Sigmoid colon (tissue), 6 donors: ENCODE measurements at regions not wholly inside any gene's neighbourhood (a gene's known extent, or its start where the extent isn't known, plus 50 kb on each side); places are given as distances from the start of the nearest gene placed in this dataset.

Experiments used
- DNase-seq: peaks from one replicate; pipeline ENCODE4 v3.0.0-alpha.2; 2019
- H3K27ac ChIP-seq, 4 donors: fragments of 200-600 bp; sonication (generic); one replicate each; pipeline ENCODE4 v1.5.1; 2016 to 2019; ENCODE audit warnings: mild to moderate bottlenecking in 1 of 4
- H3K27me3 ChIP-seq, 3 donors: fragments of 200-600 bp; sonication (generic); one replicate each; pipeline ENCODE4 v1.5.1; 2019; ENCODE audit warnings: mild to moderate bottlenecking in 1 of 3
- H3K36me3 ChIP-seq, 4 donors: fragments of 200-600 bp; sonication (generic); one replicate each; pipeline ENCODE4 v1.5.1; 2016 to 2019
- H3K4me1 ChIP-seq, 4 donors: fragments of 200-600 bp; sonication (generic); one replicate each; pipeline ENCODE4 v1.5.1; 2017 to 2019
- H3K4me3 ChIP-seq, 4 donors: fragments of 200-600 bp; sonication (generic); one replicate each; pipeline ENCODE4 v1.5.1; 2017 to 2019; ENCODE audit warnings: mild to moderate bottlenecking in 2 of 4, moderate library complexity in 1 of 4
- H3K9me3 ChIP-seq, 4 donors: fragments of 200-600 bp in 3 of 4; sonication (generic) in 3 of 4; one replicate each; pipeline versions ENCODE4 v1.5.1 to v1.6.1; 2013 to 2019
- CTCF ChIP-seq, 4 experiments: fragments of 450-650 bp in 3 of 4; fragments of 200-600 bp in 1 of 4; IDR thresholded peaks; one replicate each; pipeline ENCODE4 v1.5.1; 2016 to 2019; ENCODE audit warnings: antibody characterized with exemption in 4 of 4, mild to moderate bottlenecking in 3 of 4, moderate library complexity in 2 of 4
- EP300 ChIP-seq, 4 donors: sonication (generic); formaldehyde crosslinking; IDR thresholded peaks; one replicate each; pipeline ENCODE4 v1.6.1; 2017; ENCODE audit warnings: antibody characterized with exemption in 4 of 4
- POLR2A ChIP-seq, 2 donors: fragments of 450-650 bp; IDR thresholded peaks; one replicate each; pipeline ENCODE4 v1.6.1; 2016; ENCODE audit warnings: antibody characterized with exemption in 2 of 2, mild to moderate bottlenecking in 2 of 2, moderate library complexity in 2 of 2
- POLR2AphosphoS5 ChIP-seq, 4 donors: sonication (generic); formaldehyde crosslinking; IDR thresholded peaks; one replicate each; pipeline ENCODE4 v1.6.1; 2017; ENCODE audit warnings: antibody characterized with exemption in 4 of 4
- WGBS, 2 donors: extraction: QIAGEN DNeasy Blood & Tissue Kit; methylation state at CpG; one replicate each; pipeline ENCODE4 v1.1.7; 2013; 5-methylcytosine and 5-hydroxymethylcytosine counted together
- intact Hi-C: fragments of 100-400 bp; cut with DNase I; formaldehyde crosslinking; loops from one replicate; pipeline ENCODE4 v1.15.1; 2023
- donor health status: healthy with polysubstance abuse.
- donor health status: healthy.

GRCh38 chr7:42573881-42574672 is 337.1 kb upstream of the GLI3 start:
- peak overlapping the region in 3 of 4 donors; percentile 53 to 74 (median 68) for H3K27ac ChIP-seq
- peak; percentile 27 to 67 (median 48) for TF ChIP-seq POLR2AphosphoS5 (IDR thresholded peaks at IDR 0.05)
- no peak for TF ChIP-seq CTCF (IDR thresholded peaks at IDR 0.05)

GRCh38 chr7:42572561-42572960 is 335.6 kb upstream of the GLI3 start:
- WGBS, 2 donors: 37 to 64% methylated on average over 1 of the region's 1 CpG
- no peaks in the 10 kb centered on the region for H3K9me3 ChIP-seq
- intact Hi-C loops: loop anchor here (5.0 to 10.0 kb wide), 3 partner anchors 85 to 488 kb away; no protein-coding TSS in a partner anchor
- H3K27me3 ChIP-seq: no peaks in the 10 kb centered on the region
- TF ChIP-seq POLR2AphosphoS5 (IDR thresholded peaks at IDR 0.05) (no peak), CTCF (IDR thresholded peaks at IDR 0.05) (no peak), EP300 (IDR thresholded peaks at IDR 0.05) (no peak), POLR2A (IDR thresholded peaks at IDR 0.05) (no peak)
- H3K4me3 ChIP-seq: no peak overlapping the region
- H3K36me3 ChIP-seq: no peaks in the 10 kb centered on the region
- DNase-seq: no peak
- peaks cover 0 to 48% (median 39%) of the 10 kb centered on the region in 4 donors for H3K4me1 ChIP-seq
- H3K27ac ChIP-seq: peak overlapping the region in 3 of 4 donors; percentile 53 to 74 (median 68)

More at GRCh38 chr7:42573881-42574672, 337.1 kb upstream of the GLI3 start:
- Histone ChIP-seq H3K36me3 (no peaks in the 10 kb centered on the region), H3K27me3 (no peaks in the 10 kb centered on the region), H3K4me1 (peaks cover 0 to 58% (median 45%) of the 10 kb centered on the region in 4 donors), H3K4me3 (no peak overlapping the region), H3K9me3 (no peaks in the 10 kb centered on the region)
- intact Hi-C loops: loop anchor here (2.0 to 10.0 kb wide), 5 partner anchors 87 to 631 kb away; partner anchors contain the start of gene GLI3
- WGBS, 2 donors: 44 to 56% methylated on average over 7 of the region's 7 CpGs
- no peak for DNase-seq

GRCh38 chr7:42572056-42572455 is 335.0 kb upstream of the GLI3 start:
- Histone ChIP-seq H3K27ac (peak overlapping the region in 3 of 4 donors; percentile 24 to 74 (median 32)), H3K4me1 (peaks cover under 1 to 50% (median 41%) of the 10 kb centered on the region in 4 donors), H3K36me3 (no peaks in the 10 kb centered on the region), H3K4me3 (no peak overlapping the region), H3K9me3 (no peaks in the 10 kb centered on the region), H3K27me3 (no peaks in the 10 kb centered on the region)
- no peak for DNase-seq
- intact Hi-C loops: loop anchor here (5.0 to 10.0 kb wide), 3 partner anchors 85 to 487 kb away; no protein-coding TSS in a partner anchor
- no peak for TF ChIP-seq POLR2AphosphoS5 (IDR thresholded peaks at IDR 0.05)
- no peak for TF ChIP-seq EP300 (IDR thresholded peaks at IDR 0.05)
- TF ChIP-seq POLR2A (IDR thresholded peaks at IDR 0.05): no peak
- no peak for TF ChIP-seq CTCF (IDR thresholded peaks at IDR 0.05)
- 71 to 74% methylated on average over 8 of the region's 8 CpGs for WGBS, 2 donors

- intact Hi-C loops: loop anchor here (5.0 to 10.0 kb wide), 3 partner anchors 84 to 486 kb away; no protein-coding TSS in a partner anchor
- Histone ChIP-seq H3K27me3 (no peaks in the 10 kb centered on the region), H3K4me1 (peaks cover 3 to 58% (median 48%) of the 10 kb centered on the region in 4 donors), H3K9me3 (no peaks in the 10 kb centered on the region), H3K27ac (no peak overlapping the region), H3K4me3 (no peak overlapping the region), H3K36me3 (no peaks in the 10 kb centered on the region)
- no peak for DNase-seq
- WGBS, 2 donors: 69 to 83% methylated on average over 2 of the region's 2 CpGs
- TF ChIP-seq POLR2AphosphoS5 (IDR thresholded peaks at IDR 0.05): no peak
- TF ChIP-seq EP300 (IDR thresholded peaks at IDR 0.05): no peak
- no peak for TF ChIP-seq POLR2A (IDR thresholded peaks at IDR 0.05)
These were observed 333.9 kb upstream of the GLI3 start for GRCh38 chr7:42570944-42571343.

GRCh38 chr7:42567051-42567450 is 330.0 kb upstream of the GLI3 start:
- WGBS, 2 donors: 47 to 48% methylated on average over 4 of the region's 4 CpGs
- H3K9me3 ChIP-seq: peaks cover 0 to 3% (median 0%) of the 10 kb centered on the region in 4 donors
- peak overlapping the region in 3 of 4 donors; percentile 47 to 57 (median 51) for H3K27ac ChIP-seq
- DNase-seq: no peak
- intact Hi-C loops: no loop called here
- no peaks in the 10 kb centered on the region for H3K27me3 ChIP-seq
- H3K4me3 ChIP-seq: no peak overlapping the region
- no peaks in the 10 kb centered on the region for H3K36me3 ChIP-seq
- TF ChIP-seq POLR2AphosphoS5 (IDR thresholded peaks at IDR 0.05) (peak in 1 of 4 donors; percentile 10), CTCF (IDR thresholded peaks at IDR 0.05) (no peak)
- peaks cover 3 to 20% (median 17%) of the 10 kb centered on the region in 4 donors for H3K4me1 ChIP-seq
